ENCODE measurements at regions not wholly inside any gene's neighbourhood (a gene's known extent, or its start where the extent isn't known, plus 50 kb on each side); places are given as distances from the start of the nearest gene placed in this dataset.
A peak's percentile ranks its signal among the peaks of the same experiment; 100 is the strongest.

DNA sequence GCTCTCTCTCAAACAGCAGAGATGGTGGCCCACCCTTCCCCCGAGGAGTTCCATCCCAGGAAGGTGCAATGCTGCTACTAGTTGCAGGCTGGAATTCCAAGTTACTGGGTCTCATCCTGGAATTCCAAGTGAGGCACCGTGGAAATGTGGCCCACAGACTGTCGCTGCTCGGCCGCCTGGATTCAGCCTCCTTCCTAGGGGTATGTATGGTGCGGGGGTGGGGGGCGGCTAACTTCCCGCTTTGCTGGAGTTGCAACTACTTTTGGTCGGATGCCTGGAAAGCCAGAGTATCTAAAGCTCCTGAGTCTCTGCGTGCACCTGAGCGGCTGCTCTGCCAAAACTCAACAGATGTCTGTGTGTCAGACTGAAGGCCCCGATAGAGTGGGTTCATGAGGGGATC is 1146.2 kb downstream of the RPA4 start:
- POLR2A ChIA-PET: no interaction called here
- no peak for TF ChIP-seq SP1 (IDR thresholded peaks at IDR 0.05)
- no peak for TF ChIP-seq FOXK2 (IDR thresholded peaks at IDR 0.05)
- TF ChIP-seq TARDBP (IDR thresholded peaks at IDR 0.05): no peak
- TF ChIP-seq HDGF (IDR thresholded peaks at IDR 0.05; ENCODE audit: borderline replicate concordance): no peak
- CTCF ChIA-PET: no interaction called here
- no peak for DNase-seq (ENCODE audit: extremely low spot score)

DNA sequence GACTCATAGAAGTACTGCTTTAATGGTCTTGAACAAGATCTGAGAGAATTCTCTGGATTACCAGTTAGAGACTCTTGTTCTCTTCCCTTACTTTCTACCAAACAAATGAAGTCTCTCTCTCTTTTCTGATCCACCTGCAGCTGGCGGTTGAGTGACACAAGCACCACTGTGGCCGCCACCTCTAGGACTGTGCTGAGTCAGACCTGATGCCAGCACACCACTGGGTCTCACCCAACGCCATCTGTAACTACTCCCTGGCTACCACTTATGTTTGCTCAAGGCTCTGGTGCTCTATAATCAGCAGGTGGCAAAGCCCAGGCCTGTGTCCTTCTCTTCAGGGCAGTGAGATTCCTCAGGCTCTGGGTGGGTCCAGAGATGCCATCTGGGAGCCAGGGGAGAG is 1173.5 kb downstream of the RPA4 start:
- ChIA-PET POLR2A (no interaction called here), CTCF (no interaction called here)
- TF ChIP-seq LEF1 (IDR thresholded peaks at IDR 0.05; ENCODE audit: borderline replicate concordance) (no peak), HDGF (IDR thresholded peaks at IDR 0.05; ENCODE audit: borderline replicate concordance) (no peak), SP1 (IDR thresholded peaks at IDR 0.05) (no peak), L3MBTL2 (conservative IDR thresholded peaks at IDR 0.05) (no peak), ELF4 (IDR thresholded peaks at IDR 0.05) (no peak), FOXA1 (IDR thresholded peaks at IDR 0.05) (no peak), BHLHE40 (IDR thresholded peaks at IDR 0.05; ENCODE audit: borderline replicate concordance) (no peak), TARDBP (IDR thresholded peaks at IDR 0.05) (no peak), CTBP1 (IDR thresholded peaks at IDR 0.05; ENCODE audit: borderline replicate concordance) (no peak)
- DNase-seq (ENCODE audit: extremely low spot score): no peak

DNA sequence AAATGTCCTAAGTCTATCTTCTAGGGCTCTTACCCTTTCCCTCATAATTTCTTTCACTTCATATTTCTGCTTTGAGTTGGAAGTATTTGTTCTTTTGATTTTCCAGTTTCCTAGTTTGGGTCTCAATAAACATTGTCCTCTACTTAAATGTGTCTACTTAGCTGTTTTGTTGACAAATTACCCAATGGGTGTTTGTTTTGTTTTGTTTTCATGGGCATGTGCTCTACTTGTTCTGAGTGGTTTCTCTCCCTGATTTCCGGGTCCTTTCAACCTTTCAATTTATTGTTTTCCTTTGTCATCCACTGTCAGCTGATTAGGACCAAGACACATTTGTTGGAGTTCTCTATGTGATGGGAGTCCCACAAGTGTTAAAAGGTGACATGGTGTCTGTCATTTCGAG is 1181.4 kb downstream of the RPA4 start:
- TF ChIP-seq BHLHE40 (IDR thresholded peaks at IDR 0.05; ENCODE audit: borderline replicate concordance): no peak
- TF ChIP-seq LEF1 (IDR thresholded peaks at IDR 0.05; ENCODE audit: borderline replicate concordance): no peak
- no peak for TF ChIP-seq HDGF (IDR thresholded peaks at IDR 0.05; ENCODE audit: borderline replicate concordance)
- TF ChIP-seq ARNT (IDR thresholded peaks at IDR 0.05): no peak
- no peak for TF ChIP-seq NFRKB (IDR thresholded peaks at IDR 0.05)
- no peak for TF ChIP-seq ELF4 (IDR thresholded peaks at IDR 0.05)
- TF ChIP-seq FOXM1 (IDR thresholded peaks at IDR 0.05; ENCODE audit: borderline replicate concordance): no peak
- TF ChIP-seq SP1 (IDR thresholded peaks at IDR 0.05): no peak
- no peak for TF ChIP-seq FOXK2 (IDR thresholded peaks at IDR 0.05)
- TF ChIP-seq TARDBP (IDR thresholded peaks at IDR 0.05): no peak
- TF ChIP-seq, protein P1, sequence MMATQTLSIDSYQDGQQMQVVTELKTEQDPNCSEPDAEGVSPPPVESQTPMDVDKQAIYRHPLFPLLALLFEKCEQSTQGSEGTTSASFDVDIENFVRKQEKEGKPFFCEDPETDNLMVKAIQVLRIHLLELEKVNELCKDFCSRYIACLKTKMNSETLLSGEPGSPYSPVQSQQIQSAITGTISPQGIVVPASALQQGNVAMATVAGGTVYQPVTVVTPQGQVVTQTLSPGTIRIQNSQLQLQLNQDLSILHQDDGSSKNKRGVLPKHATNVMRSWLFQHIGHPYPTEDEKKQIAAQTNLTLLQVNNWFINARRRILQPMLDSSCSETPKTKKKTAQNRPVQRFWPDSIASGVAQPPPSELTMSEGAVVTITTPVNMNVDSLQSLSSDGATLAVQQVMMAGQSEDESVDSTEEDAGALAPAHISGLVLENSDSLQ (IDR thresholded peaks at IDR 0.05): no peak
- no peak for TF ChIP-seq CTBP1 (IDR thresholded peaks at IDR 0.05; ENCODE audit: borderline replicate concordance)
- ChIA-PET CTCF (no interaction called here), POLR2A (no interaction called here)
- DNase-seq (ENCODE audit: extremely low spot score): no peak

DNA sequence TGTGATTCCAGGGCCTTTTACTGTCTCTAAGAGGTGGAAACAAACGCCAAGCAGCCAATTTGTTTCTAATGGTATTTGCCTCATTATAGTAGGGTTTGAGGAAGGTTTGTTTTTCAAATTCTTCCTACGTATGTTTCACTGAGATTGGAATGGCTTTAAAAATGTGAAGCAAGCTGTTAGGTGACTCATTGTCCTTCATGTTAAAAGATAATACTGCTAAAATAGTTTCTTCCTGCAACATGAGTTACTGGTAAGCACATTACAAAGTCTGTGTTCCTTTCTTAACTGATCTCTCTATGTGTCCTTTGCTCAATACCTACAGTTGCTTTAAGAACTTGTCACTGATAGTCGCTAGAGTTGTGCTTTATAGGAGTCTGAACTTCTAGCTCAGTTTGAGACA is 1183.9 kb downstream of the RPA4 start:
- CTCF ChIA-PET: no interaction called here
- no peak for TF ChIP-seq ZNF384 (IDR thresholded peaks at IDR 0.05)
- TF ChIP-seq LEF1 (IDR thresholded peaks at IDR 0.05; ENCODE audit: borderline replicate concordance): no peak
- TF ChIP-seq HDGF (IDR thresholded peaks at IDR 0.05; ENCODE audit: borderline replicate concordance): no peak
- no peak for TF ChIP-seq FOXK2 (IDR thresholded peaks at IDR 0.05)
- no peak for TF ChIP-seq CTBP1 (IDR thresholded peaks at IDR 0.05; ENCODE audit: borderline replicate concordance)
- no peak for TF ChIP-seq FOXA1 (IDR thresholded peaks at IDR 0.05)
- TF ChIP-seq ELF4 (IDR thresholded peaks at IDR 0.05): no peak
- TF ChIP-seq SP1 (IDR thresholded peaks at IDR 0.05): no peak
- no peak for TF ChIP-seq L3MBTL2 (conservative IDR thresholded peaks at IDR 0.05)
- TF ChIP-seq NFRKB (IDR thresholded peaks at IDR 0.05): no peak
- DNase-seq (ENCODE audit: extremely low spot score): no peak
- POLR2A ChIA-PET: no interaction called here

DNA sequence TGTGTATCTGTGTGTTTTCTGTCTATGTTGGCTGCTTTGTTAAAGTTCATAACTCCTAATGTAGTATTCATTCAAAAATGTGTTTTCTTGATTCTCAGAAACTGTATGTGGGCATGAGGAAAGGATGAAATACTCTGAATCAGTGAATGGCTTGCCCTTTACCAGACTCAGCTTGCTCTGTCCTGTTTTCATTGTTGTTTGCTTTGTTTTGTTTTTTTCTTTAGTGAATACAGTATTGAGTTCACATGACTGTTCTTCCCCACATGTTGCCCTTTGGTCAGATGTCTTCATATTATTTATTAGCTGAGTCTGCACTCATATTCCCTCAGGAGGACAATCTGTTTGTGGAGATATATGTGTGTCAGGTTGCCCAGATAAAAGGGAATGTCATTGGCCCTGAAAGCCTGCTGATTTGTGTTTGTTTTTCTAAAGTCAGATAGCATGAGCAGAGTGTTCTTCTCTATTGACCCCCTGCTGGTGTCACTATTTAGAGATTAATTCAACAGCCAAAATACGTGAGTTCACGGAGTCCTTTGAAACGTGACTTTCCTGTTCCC is 1184.4 kb downstream of the RPA4 start:
- ChIA-PET POLR2A (no interaction called here), CTCF (no interaction called here)
- peak; percentile 5 for DNase-seq (ENCODE audit: extremely low spot score)
- TF ChIP-seq ARNT (IDR thresholded peaks at IDR 0.05) (0 out of 2 replicates have a peak, but pooled peaks have one; percentile 13), ZNF384 (IDR thresholded peaks at IDR 0.05) (no peak), NFRKB (IDR thresholded peaks at IDR 0.05) (no peak), HDGF (IDR thresholded peaks at IDR 0.05; ENCODE audit: borderline replicate concordance) (no peak), LEF1 (IDR thresholded peaks at IDR 0.05; ENCODE audit: borderline replicate concordance) (no peak), FOXM1 (IDR thresholded peaks at IDR 0.05; ENCODE audit: borderline replicate concordance) (no peak), BHLHE40 (IDR thresholded peaks at IDR 0.05; ENCODE audit: borderline replicate concordance) (no peak), SP1 (IDR thresholded peaks at IDR 0.05) (no peak), SUZ12 (IDR thresholded peaks at IDR 0.05) (no peak)
- TF ChIP-seq, protein P1 (IDR thresholded peaks at IDR 0.05): peak; percentile 57

DNA sequence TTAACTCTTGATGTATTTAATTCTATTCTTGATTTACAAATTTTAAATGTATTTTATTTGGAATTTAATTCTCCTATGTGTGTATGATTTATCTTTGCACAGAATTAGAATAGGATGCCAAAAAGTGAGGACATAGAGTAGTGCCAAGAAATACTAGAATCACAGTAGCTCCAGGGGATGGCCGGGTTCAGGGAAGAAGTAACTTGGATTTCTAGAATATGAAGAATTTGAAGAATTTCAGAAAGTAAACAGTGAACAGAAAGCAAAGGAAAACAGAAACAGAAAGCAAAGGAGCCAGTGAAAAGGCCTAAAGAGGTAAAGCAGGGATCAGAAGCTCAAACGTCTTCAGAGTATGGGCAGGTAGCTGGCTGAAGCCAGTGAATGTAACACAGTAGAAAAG is 1187.6 kb downstream of the RPA4 start:
- DNase-seq (ENCODE audit: extremely low spot score): no peak
- POLR2A ChIA-PET: no interaction called here
- CTCF ChIA-PET: no interaction called here
- TF ChIP-seq FOXM1 (IDR thresholded peaks at IDR 0.05; ENCODE audit: borderline replicate concordance) (no peak), ZNF384 (IDR thresholded peaks at IDR 0.05) (no peak), TARDBP (IDR thresholded peaks at IDR 0.05) (no peak), ARNT (IDR thresholded peaks at IDR 0.05) (no peak), NFRKB (IDR thresholded peaks at IDR 0.05) (no peak), L3MBTL2 (conservative IDR thresholded peaks at IDR 0.05) (no peak), CTBP1 (IDR thresholded peaks at IDR 0.05; ENCODE audit: borderline replicate concordance) (no peak), BHLHE40 (IDR thresholded peaks at IDR 0.05; ENCODE audit: borderline replicate concordance) (no peak), HDGF (IDR thresholded peaks at IDR 0.05; ENCODE audit: borderline replicate concordance) (no peak), FOXK2 (IDR thresholded peaks at IDR 0.05) (no peak), SUZ12 (IDR thresholded peaks at IDR 0.05) (no peak), LEF1 (IDR thresholded peaks at IDR 0.05; ENCODE audit: borderline replicate concordance) (no peak), ELF4 (IDR thresholded peaks at IDR 0.05) (no peak), SP1 (IDR thresholded peaks at IDR 0.05) (no peak), FOXA1 (IDR thresholded peaks at IDR 0.05) (no peak)
- TF ChIP-seq, protein P1 (IDR thresholded peaks at IDR 0.05): no peak
